Testis (tissue), 2 donors: ENCODE measurements at regions not wholly inside any gene's neighbourhood (a gene's known extent, or its start where the extent isn't known, plus 50 kb on each side); places are given as distances from the start of the nearest gene placed in this dataset.

Experiments used
- DNase-seq: peaks from one replicate; pipeline ENCODE4 v3.0.0-alpha.2; 2019
- H3K27ac ChIP-seq, 2 donors: fragments of 200-600 bp; sonication (generic); one replicate each; pipeline ENCODE4 v1.5.1; 2019
- H3K27me3 ChIP-seq: fragments of 200-600 bp; sonication (generic); one replicate; pipeline ENCODE4 v1.5.1; 2019
- H3K36me3 ChIP-seq: fragments of 200-600 bp; sonication (generic); one replicate; pipeline ENCODE4 v1.5.1; 2017; ENCODE audit warnings: low read depth; ENCODE audit errors: missing control alignments
- H3K4me1 ChIP-seq: fragments of 200-600 bp; sonication (generic); one replicate; pipeline ENCODE4 v1.5.1; 2019
- H3K4me3 ChIP-seq, 2 donors: fragments of 200-600 bp; sonication (generic); one replicate each; pipeline ENCODE4 v1.5.1; 2017 to 2019
- H3K9me3 ChIP-seq: fragments of 200-600 bp; sonication (generic); one replicate; pipeline ENCODE4 v1.5.1; 2017
- CTCF ChIP-seq, 3 experiments: fragments of 450-650 bp in 2 of 3; fragments of 200-600 bp in 1 of 3; sonication (generic) in 1 of 3; IDR thresholded peaks; one replicate each; pipeline ENCODE4 v1.5.1; 2016 to 2019; ENCODE audit warnings: antibody characterized with exemption in 3 of 3, mild to moderate bottlenecking in 2 of 3, moderate library complexity in 1 of 3
- POLR2A ChIP-seq: fragments of 450-650 bp; IDR thresholded peaks from one replicate; pipeline ENCODE4 v1.6.1; 2017; ENCODE audit warnings: antibody characterized with exemption, mild to moderate bottlenecking, moderate library complexity
- WGBS, 2 donors: methylation state at CpG; one replicate each; pipeline ENCODE4 v1.1.5; 2018; 5-methylcytosine and 5-hydroxymethylcytosine counted together
- intact Hi-C: fragments of 100-400 bp; cut with DNase I; formaldehyde crosslinking; loops from one replicate; pipeline ENCODE4 v1.15.1; 2023; ENCODE audit warnings: low total_unique reads

GRCh38 chr20:60637801-60638200 lies 614.3 kb upstream of the CDH4 start:
- DNase-seq: peak; percentile 29
- no peaks in the 10 kb centered on the region for H3K36me3 ChIP-seq
- TF ChIP-seq CTCF (IDR thresholded peaks at IDR 0.05) (no peak), POLR2A (no peak)
- 47 to 55% methylated on average over 4 to 6 of the region's 6 CpGs for WGBS, 2 donors
- H3K4me1 ChIP-seq: peaks cover 6% of the 10 kb centered on the region
- intact Hi-C loops: no loop called here
- H3K27ac ChIP-seq: no peak overlapping the region
- H3K4me3 ChIP-seq: no peak overlapping the region
- no peaks in the 10 kb centered on the region for H3K9me3 ChIP-seq
- no peaks in the 10 kb centered on the region for H3K27me3 ChIP-seq

- H3K4me1 ChIP-seq: peaks cover 6% of the 10 kb centered on the region
- intact Hi-C loops: no loop called here
- no peaks in the 10 kb centered on the region for H3K27me3 ChIP-seq
- no peak overlapping the region for H3K4me3 ChIP-seq
- DNase-seq: no peak
- no peaks in the 10 kb centered on the region for H3K36me3 ChIP-seq
- no peak overlapping the region for H3K27ac ChIP-seq
- no peak for TF ChIP-seq CTCF (IDR thresholded peaks at IDR 0.05)
- no peak for TF ChIP-seq POLR2A
- no peaks in the 10 kb centered on the region for H3K9me3 ChIP-seq
- WGBS, 2 donors: 45 to 71% methylated on average over 4 of the region's 4 CpGs
These were observed 613.5 kb upstream of the CDH4 start for GRCh38 chr20:60638430-60639098.

DNA sequence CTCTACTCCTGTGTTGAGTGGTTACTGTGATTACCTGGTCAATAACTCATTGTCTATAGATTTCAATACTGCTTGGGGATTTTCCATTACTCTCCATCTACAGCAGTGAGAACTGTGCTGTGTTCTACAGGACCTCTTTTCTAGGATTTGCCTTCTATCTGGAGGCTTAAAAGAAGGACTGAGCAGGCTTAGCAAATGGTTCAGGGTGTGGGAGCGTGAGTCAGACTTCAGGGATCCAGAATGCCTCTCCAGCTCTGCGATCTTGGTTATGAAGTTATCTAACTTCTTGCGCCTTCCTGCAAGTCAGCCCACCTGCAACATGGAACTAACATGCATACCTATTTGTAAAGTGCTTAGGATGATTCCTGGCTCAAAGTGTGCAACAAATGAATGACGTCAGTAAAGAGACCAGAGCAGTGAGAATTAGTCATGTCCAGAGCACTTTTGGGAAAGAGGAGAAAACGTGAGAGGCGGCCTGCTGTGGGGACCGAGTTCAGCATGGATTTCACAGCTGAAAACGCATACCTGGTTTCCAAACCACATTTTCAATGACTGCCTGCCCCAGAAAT lies 610.1 kb upstream of the CDH4 start:
- Histone ChIP-seq H3K36me3 (no peaks in the 10 kb centered on the region), H3K4me1 (peaks cover 6% of the 10 kb centered on the region), H3K9me3 (no peaks in the 10 kb centered on the region), H3K27me3 (no peaks in the 10 kb centered on the region), H3K4me3 (no peak overlapping the region), H3K27ac (no peak overlapping the region)
- TF ChIP-seq POLR2A (no peak), CTCF (IDR thresholded peaks at IDR 0.05) (no peak)
- WGBS, 2 donors: 89 to 91% methylated on average over 8 of the region's 8 CpGs
- intact Hi-C loops: no loop called here
- DNase-seq: no peak

DNA sequence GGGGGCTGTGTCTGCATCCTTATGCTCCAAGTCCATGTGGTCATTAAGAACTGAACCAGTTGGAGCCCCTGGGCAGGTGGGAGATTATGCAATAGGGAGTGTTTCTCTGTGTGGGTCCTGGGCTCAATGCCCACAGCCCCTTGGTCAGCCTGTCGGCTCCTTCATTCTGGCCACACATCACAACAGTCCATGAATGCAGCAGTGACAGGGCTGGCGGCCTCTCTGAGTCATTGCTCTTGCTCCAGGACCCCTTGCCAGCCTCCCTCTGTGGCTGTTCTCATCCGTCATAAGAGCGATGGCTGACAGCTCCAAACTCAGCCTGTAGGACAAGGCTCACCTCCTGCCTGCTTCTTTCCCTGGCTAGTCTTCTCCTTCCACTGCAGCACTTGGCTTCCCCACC lies 609.5 kb upstream of the CDH4 start:
- DNase-seq: no peak
- H3K27me3 ChIP-seq: no peaks in the 10 kb centered on the region
- H3K4me3 ChIP-seq: no peak overlapping the region
- no peaks in the 10 kb centered on the region for H3K36me3 ChIP-seq
- TF ChIP-seq POLR2A (no peak), CTCF (IDR thresholded peaks at IDR 0.05) (no peak)
- 89 to 92% methylated on average over 4 of the region's 4 CpGs for WGBS, 2 donors
- peaks cover 6% of the 10 kb centered on the region for H3K4me1 ChIP-seq
- H3K9me3 ChIP-seq: no peaks in the 10 kb centered on the region
- no peak overlapping the region for H3K27ac ChIP-seq
- intact Hi-C loops: no loop called here

DNA sequence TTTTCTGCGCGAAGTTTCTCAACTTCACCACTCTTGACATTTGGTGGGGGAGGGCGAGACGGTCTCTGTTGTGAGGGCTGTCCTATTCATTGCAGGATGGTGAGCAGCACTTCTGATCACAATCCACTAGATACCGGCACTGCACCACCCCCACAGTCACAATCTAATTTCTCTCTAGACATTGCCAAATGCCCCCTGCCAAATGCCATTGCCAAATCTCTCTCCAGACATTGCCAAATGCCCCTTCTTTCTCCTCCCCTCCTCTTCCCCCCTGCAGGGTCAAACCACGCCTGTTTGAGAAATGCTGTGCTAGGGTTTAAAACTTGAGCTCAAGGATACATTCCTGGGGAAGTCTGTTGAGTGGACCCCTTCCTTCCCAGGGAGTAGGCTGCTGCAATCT lies 603.5 kb upstream of the CDH4 start:
- Histone ChIP-seq H3K4me1 (no peaks in the 10 kb centered on the region), H3K27ac (no peak overlapping the region), H3K4me3 (no peak overlapping the region), H3K9me3 (no peaks in the 10 kb centered on the region), H3K36me3 (no peaks in the 10 kb centered on the region), H3K27me3 (no peaks in the 10 kb centered on the region)
- WGBS, 2 donors: 80 to 85% methylated on average over 6 of the region's 6 CpGs
- TF ChIP-seq POLR2A (no peak), CTCF (IDR thresholded peaks at IDR 0.05) (no peak)
- intact Hi-C loops: no loop called here
- DNase-seq: no peak
